Activated CD4-positive, alpha-beta T cell treated with anti-CD3 and anti-CD28 coated beads for 4 hours (primary cell): ENCODE measurements at regions not wholly inside any gene's neighbourhood (a gene's known extent, or its start where the extent isn't known, plus 50 kb on each side); places are given as distances from the start of the nearest gene placed in this dataset.
A peak's percentile ranks its signal among the peaks of the same experiment; 100 is the strongest.

ENCODE experiments used
- DNase-seq, 2 donors: peaks; one replicate each; pipeline ENCODE4 v3.0.0-alpha.2; 2020

- no peak for DNase-seq
Measured at GRCh38 chr17:65403626-65404025, 157.8 kb downstream of the AXIN2 start.

GRCh38 chr17:65402513-65403496, 158.6 kb downstream of the AXIN2 start:
- no peak for DNase-seq

DNA sequence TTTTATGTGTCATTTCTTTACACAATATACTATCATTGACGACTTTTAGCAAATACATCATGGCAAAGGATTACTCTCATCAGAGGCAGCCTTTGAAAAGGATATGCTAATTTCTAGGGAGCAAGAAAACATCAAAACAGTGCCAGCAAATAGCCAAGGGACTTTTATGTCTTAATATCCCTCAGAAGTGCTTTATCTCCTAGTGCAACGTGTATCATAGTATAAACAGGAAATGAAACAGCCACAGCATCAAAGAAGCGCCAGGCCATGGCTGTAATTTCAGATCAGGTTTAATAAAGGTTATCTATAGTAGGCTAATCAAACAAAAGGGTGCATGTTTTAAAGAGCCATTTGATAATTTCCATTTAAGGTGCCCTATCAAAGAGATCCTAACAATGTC, 159.9 kb downstream of the AXIN2 start:
- DNase-seq, result no peak

DNA sequence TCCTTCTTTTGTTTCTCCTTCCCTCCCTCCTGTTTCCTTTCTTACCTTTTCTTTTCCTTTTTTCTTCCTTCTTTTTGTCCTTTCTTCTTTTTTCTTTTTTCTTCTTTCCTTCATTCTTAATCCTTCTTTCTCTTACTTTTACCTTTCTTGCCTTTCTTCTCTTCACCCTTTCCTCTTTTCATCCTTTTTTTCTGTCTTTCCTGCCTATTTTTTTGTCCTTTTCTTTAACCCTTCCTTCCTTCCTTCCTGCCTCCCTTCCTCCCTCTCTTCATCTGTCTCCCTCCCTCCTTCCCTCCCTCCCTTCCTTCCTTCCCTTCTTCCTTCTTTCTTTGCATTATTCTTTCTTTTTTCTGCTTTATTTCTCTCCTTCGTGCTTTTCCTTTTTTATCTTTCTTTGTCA, 160.7 kb downstream of the AXIN2 start:
- no peak for DNase-seq

DNA sequence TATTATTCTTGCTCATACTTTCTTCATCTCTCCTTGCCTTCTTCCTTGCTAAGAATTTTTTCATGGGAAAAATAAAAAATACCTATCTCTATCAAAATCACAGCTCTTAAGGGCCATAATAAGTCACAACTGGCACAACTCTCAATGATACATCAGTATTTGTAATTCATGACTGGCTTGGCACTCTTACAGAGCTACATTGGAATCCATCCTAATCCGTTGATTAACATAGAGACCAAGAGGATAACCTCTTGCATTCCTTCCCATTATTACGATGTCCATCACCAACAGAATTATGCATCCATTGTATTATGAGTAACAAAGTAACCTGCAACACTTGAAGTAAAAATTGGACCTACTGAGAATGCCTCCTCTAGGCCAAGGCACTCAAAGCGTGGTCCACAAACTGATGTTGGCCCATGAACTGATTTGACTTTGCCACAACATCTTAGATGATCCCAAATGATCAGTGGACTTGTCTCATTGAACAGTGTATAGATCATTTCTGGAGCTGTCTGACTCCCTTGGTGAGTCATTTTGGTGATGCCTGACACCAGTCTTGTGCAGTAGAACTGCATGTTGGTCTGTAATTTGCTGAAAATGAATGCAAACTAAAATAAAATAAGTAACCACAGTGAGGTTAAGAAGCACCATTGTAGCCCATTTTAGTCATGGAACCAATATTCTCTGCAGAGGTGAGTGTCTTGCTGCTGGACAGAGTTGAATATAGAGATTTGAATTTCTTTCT, 163.2 kb downstream of the AXIN2 start:
- no peak for DNase-seq

- DNase-seq, result no peak
Measured at GRCh38 chr17:65395924-65396323, 165.5 kb downstream of the AXIN2 start.

GRCh38 chr17:65394811-65395472, 166.5 kb downstream of the AXIN2 start:
- no peak for DNase-seq

GRCh38 chr17:65393514-65393913, 167.9 kb downstream of the AXIN2 start:
- DNase-seq, result no peak

DNA sequence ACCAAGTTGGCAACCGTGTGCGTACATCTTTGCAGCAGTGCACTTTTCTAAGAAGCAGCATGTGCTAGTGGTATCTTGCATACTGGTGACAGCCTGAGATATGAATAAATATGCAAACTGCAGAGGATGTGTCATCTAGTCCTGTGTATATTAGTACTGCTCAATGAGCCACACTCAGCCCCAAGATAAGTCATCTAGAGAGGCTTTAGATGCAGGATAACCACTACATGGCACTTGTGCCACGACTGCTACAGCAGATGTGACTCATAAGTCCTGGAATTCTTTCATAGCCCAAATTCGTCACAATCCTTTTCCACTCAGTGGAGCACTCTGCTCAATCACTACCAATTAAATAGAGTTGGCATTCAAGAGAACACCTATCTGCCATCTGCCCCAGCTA, 171.5 kb downstream of the AXIN2 start:
- DNase-seq, result no peak

- DNase-seq, result no peak
Measured at GRCh38 chr17:65389426-65389825, 172.0 kb downstream of the AXIN2 start.

- no peak for DNase-seq
Measured at GRCh38 chr17:65388911-65389310, 172.5 kb downstream of the AXIN2 start.

DNA sequence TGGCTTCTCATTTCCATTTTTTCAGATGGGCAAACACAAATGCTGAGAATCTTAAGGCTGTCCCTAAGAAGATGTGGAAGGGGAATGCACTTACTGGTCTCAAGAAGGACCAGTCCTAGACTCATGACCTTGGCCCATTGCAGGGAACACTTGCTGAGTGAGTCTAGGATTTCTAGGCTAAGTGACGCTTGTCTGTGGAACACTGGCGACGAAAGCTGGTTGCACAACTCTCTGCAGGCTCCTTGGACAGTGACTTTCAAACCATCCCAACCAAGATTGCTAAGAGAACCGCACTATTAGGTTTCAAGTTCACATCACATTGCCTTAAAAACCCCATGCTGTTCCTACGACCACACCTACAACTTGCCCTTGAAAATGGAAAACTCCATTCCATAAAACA, 174.1 kb downstream of the AXIN2 start:
- no peak for DNase-seq

- no peak for DNase-seq
Measured at GRCh38 chr17:65385726-65386125, 175.7 kb downstream of the AXIN2 start.

DNA sequence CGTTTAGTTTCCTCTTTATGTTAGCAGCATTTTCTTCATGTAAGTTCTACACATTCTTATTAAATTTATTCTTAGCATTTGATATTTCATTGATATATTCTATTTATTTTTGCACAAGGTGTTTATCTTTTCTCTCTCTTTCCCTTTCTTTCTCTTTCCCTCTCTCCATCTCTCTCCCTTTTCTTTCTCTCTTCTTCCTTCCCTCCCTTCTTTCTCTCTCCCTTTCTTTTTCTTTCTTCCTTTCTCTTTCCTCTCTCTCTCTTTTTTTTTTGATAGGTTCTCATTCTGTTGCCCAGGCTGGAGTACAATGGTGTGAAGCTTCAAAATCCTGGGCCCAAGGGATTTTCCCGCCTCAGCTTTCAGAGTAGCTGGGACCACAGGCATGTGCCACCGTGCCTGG, 176.4 kb downstream of the AXIN2 start:
- DNase-seq, result no peak

DNA sequence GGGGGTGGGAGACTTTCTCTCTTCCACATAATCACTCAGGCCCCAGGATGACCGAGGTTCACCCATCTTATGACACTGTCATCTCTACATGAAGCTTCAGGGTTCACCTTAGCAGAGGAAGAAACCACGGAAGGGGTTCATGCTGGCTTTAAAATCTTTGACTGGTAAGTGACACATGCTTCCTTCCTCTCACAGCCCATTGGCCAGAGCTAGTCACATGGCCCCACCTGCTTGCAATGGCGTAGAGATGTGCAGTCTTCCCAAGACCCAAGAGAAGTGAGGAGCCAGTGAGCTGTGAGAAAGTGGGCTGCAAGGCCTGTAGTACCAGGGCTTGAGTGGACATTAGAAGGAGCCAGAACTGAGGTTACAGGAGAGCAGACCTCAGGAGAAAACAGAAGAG, 180.3 kb downstream of the AXIN2 start:
- DNase-seq, result no peak

- no peak for DNase-seq
Measured at GRCh38 chr17:65374966-65375365, 186.5 kb downstream of the AXIN2 start.

DNA sequence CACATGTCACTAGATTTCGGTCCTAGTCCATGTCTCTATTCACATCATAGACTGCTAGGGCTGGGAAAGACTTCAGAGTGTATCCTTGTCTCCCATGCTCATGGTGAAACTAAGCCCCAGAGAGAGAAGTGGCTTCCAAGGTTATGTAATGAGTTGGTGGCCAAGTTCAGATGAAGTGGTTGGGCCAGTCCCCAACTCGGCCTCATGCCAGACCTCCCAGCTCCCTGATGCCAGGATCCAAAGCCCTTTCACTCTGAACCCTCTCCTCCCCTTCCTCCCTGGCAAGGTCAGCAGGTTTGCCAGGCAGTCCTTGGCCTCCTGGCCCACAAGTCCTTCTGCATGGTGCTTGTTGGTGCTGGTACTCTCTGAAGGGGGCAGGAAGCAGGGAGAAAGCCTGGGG, 189.7 kb downstream of the AXIN2 start:
- no peak for DNase-seq

- DNase-seq, result no peak
Measured at GRCh38 chr17:65370669-65371131, 190.7 kb downstream of the AXIN2 start.

DNA sequence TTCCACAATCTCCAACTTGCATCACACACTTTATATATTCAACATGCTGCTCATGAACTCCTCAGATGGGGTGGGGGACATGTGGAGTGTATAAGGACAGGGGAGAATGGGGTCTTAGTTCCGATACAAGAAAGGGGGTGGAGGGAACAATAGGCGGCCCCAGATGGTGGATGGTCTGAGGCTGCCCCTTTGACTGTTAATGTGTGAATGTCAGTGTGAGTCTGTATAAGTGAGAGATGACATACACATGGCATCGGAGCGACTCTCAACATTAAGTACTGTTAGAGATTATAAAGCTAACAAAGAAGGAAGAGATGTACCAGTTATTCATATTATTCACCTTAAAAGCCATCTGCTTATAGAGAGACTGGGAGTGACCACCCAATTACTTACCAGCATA, 193.1 kb downstream of the AXIN2 start:
- no peak for DNase-seq

DNA sequence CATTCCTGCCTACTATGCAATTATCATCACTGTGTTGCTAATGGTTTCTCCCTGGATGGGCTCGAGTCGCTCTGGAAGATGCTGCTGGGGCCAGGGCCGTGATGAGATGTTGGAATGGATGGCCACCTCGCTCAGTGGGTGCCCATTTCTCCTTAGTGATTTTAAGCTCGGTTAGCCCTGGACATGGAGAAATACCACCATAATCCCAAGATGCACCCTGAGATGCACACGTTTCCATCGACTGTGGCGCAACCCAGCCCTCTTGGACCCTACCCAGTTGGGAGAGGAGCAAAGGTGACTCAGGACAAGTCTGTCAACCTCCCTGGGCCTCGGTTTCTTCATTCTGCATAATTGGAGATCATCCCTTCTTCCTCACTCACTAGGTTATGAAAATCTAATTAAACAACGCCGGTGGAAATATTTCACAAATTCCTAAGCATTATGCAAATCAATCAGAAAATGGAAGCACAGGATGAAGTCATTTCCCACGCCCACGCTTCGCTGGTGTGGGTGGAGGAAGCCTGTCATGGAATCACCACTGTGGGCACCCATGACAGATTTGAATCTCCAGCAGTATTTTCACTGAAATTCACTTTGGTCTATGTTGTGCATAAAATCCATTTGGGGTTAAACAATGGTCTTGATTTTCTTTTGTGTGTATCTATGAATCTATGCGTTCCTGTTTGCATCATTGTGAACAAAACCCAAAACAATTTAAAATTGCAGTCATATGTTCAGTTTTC, 195.2 kb downstream of the AXIN2 start:
- DNase-seq, result peak; percentile 67

DNA sequence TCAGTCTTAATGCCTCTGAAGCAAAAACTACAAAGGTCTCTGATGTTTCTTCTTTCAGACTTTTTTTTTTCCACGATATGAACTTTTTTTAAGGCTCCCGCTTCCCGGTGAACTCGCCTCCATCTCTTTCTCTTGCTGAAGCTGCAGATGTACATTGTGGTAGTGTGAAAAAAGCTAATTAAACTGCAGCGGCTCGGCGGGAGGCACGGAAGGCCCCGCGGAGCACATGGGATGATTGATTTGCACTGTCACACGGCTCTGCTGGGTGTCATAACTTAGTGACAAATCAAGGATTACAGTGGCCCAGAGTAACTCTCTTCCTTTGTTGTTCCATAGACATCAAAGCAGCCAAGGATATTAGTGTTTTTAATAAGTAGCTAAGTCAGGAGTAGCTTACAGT, 196.3 kb downstream of the AXIN2 start:
- DNase-seq, result no peak

GRCh38 chr17:65364438-65364837, 197.0 kb downstream of the AXIN2 start:
- no peak for DNase-seq

- no peak for DNase-seq
Measured at GRCh38 chr17:65362826-65363225, 198.6 kb downstream of the AXIN2 start.
